ENCODE measurements at regions not wholly inside any gene's neighbourhood (a gene's known extent, or its start where the extent isn't known, plus 50 kb on each side); places are given as distances from the start of the nearest gene placed in this dataset.

- ATAC-seq (no peak), DNase-seq (ENCODE audit: low spot score) (no peak)
Observed at GRCh38 chr5:4651806-4652565, 488.1 kb upstream of the ADAMTS16 start.

GRCh38 chr5:4653475-4653874, 486.7 kb upstream of the ADAMTS16 start:
- no peak for DNase-seq (ENCODE audit: low spot score)
- ATAC-seq, result no peak

GRCh38 chr5:4659851-4660250, 480.3 kb upstream of the ADAMTS16 start:
- DNase-seq (ENCODE audit: low spot score) (no peak), ATAC-seq (no peak)

DNA sequence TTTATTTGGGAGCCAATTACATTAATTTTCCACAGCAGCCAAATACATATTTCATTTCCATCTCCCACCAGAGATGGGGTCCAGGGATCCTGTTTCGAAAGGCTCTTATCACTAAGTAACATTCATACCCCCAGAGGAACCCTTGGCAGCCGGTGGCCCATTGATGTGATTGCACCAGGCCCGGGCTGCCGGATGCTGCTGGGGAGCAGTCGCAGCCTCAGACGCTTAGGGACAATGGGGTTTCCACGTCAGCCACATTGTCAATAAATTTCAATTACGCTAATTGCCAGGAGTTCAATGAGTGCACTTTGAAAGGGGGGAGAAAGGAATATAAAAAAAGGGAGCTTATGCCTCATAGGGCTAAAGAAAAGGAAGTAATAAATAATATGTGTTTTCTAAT, 478.8 kb upstream of the ADAMTS16 start:
- DNase-seq (ENCODE audit: low spot score) (no peak), ATAC-seq (no peak)

DNA sequence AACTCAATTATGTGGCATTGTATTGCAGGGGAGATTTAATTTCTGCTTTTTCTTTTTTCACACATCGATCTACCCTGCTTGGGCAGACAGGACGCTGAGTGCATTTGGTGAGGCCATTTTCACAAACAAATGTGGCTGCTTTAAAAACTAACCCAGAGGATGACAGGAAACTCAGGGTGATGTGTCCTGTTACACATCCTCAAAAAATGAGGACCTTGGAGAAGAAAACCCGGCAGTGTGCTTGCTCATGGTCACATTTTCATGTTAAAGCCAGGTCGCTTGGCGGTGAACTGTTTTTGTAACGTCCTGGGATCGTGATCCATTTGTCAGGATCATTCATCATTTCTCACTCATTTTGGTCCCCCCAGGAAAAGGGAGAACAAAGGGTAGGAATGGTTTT, 478.3 kb upstream of the ADAMTS16 start:
- DNase-seq (ENCODE audit: low spot score) (no peak), ATAC-seq (no peak)

DNA sequence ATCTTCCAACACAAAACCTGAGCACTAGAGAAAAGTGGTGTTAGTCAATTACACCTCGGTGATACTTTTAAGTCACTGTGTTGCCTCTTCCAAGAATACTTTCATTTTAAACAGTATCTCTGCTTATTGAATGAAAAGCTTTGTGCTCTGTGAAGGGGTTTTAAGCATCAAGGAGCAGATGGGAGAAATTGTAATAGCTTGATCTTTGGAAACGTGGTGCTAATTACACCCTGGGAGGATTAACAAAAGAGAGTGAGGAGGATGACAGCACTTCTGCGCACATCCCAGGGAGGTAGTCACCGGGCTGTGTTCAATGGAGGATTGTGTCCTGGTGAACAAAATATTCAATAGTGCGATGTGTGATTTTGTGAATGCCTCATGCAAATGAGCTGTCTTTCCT, 477.4 kb upstream of the ADAMTS16 start:
- no peak for DNase-seq (ENCODE audit: low spot score)
- no peak for ATAC-seq

- no peak for DNase-seq (ENCODE audit: low spot score)
- ATAC-seq, result no peak
Observed at GRCh38 chr5:4665911-4666310, 474.2 kb upstream of the ADAMTS16 start.

DNA sequence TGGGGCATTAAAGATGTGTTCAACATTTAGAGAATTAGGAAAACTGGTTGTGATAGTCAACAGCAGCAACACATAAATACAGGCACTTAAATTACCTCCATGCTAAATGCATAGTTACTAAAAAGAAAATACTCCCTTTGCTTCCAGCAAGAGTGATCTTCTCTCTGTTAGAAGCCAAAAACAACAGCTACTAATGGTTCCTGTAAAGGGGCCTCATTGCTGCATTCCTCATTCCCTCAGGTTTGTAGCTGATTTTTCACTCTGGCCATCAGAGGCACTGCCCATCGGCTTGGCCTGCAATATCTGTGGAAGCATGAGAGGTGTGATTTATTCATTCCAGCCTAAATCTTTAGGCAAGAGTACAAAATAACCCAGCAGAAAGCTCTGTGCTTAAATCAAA, 466.0 kb upstream of the ADAMTS16 start:
- DNase-seq (ENCODE audit: low spot score) (no peak), ATAC-seq (no peak)

DNA sequence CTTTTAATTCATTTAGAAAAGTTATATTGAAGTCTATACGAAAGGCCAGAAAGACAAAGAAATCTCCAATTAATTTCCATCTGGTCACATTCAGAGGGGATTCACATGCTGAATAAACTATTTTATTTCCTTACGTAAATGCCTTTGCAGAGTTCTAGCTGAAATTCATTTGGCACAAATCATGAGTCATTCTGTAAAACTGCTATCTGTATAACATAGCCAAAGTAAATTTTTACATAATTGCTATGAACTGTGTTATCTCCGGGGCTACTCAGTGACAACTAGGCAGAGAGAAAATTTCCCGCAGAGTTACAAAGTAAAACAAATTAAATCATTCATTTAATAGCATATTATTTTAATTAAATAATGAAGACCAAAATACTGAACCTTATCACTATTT, 463.2 kb upstream of the ADAMTS16 start:
- no peak for DNase-seq (ENCODE audit: low spot score)
- ATAC-seq, result no peak

DNA sequence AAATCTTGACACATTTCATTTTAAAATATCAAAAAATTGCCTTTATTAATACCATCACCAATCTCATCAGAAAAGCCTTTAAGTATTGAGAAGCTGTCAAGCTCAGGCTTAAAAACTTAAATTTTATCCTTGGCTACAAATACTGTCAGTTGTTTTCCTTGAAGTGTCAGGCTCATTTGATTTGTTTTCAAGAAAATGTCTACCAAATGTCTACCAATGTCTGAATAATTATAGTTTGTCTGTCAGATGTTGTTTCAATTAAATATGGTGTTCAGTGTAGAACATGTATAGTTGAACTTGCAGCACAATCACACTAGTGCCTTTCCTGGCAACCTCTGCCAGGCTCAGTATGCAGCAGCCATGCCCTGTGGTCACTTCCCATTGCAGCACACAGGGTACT, 455.2 kb upstream of the ADAMTS16 start:
- no peak for DNase-seq (ENCODE audit: low spot score)
- no peak for ATAC-seq

GRCh38 chr5:4698596-4698995, 441.5 kb upstream of the ADAMTS16 start:
- no peak for ATAC-seq
- no peak for DNase-seq (ENCODE audit: low spot score)

DNA sequence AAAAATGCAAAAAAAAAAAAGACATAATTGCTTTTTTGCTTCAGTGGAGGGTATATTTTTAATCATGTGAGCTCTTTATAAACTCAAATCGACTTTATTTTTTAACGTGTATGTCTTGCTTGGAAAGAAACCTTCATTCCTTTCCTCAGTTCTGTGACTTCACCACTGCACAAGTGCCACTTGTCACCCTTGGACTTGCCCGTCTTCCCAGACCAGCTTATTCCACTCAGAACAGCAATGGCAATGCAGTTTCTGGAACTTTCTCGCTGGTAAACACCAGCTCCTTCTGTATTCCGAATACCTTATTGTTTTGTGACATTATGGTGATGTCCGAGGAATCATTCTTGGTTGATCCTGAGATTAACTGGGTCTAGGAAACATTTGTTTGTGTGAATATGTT, 440.5 kb upstream of the ADAMTS16 start:
- no peak for ATAC-seq
- no peak for DNase-seq (ENCODE audit: low spot score)

GRCh38 chr5:4700069-4700468, 440.1 kb upstream of the ADAMTS16 start:
- ATAC-seq (peak; percentile 50), DNase-seq (ENCODE audit: low spot score) (no peak)

GRCh38 chr5:4700871-4701270, 439.3 kb upstream of the ADAMTS16 start:
- ATAC-seq, result no peak
- DNase-seq (ENCODE audit: low spot score), result no peak

GRCh38 chr5:4703931-4704458, 436.1 kb upstream of the ADAMTS16 start:
- ATAC-seq (no peak), DNase-seq (ENCODE audit: low spot score) (no peak)

DNA sequence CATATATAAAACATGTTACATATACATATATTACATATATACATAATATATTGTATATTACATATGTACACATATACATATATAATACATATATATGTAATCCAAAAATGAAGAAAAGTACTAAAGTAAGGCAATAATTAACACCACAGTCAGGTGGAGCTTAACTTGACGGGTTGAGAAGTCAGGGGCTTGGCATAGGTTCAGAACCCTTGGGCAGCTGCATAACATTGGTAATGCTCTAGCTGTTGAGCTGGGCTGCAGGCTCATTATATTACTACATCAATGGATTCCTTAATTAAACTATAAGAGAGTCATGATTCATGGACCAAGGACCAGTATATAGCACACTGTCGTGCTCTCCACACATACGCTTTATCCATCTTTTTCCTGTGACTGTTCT, 435.2 kb upstream of the ADAMTS16 start:
- ATAC-seq (no peak), DNase-seq (ENCODE audit: low spot score) (no peak)

GRCh38 chr5:4716781-4717180, 423.3 kb upstream of the ADAMTS16 start:
- DNase-seq (ENCODE audit: low spot score), result no peak
- ATAC-seq, result no peak

DNA sequence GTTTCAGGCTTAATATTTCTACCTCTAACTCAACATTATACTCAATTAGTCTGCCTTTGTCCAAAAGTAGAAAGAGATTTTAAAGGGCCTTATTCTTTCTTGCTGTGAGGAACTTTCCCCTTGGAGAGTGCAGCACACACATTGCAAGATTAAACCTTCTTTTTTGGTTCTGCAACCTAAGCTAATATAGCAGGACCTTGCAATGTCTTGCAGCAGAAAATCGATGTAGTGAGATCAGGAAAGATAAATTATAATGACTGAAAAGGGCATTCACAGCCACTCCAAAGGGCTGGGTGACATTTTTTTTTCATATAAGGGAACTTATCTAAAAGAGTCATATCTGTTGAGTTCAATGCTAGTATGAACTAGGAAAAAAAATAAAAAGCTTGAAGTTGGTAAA, 422.7 kb upstream of the ADAMTS16 start:
- ATAC-seq (no peak), DNase-seq (ENCODE audit: low spot score) (no peak)

- no peak for ATAC-seq
Observed at GRCh38 chr5:4720831-4721230, 419.3 kb upstream of the ADAMTS16 start.

DNA sequence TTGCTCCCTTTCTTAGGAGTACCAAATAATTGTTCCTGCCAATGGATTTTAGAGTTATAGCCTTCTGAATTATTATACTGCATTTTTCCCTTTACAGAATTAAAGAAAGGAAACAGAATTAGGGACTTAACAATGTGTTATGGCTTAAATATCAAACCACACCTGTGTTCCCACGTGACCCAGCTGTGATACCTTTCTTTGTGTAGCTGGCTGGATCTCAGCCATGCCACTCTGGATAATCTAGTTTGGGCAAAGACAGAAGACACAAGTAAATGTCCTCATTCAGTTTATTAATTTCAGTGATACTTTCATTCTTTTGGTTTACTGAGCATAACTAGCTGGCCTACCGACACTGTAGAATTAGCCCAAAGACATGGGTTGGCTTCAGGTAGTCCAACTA, 417.2 kb upstream of the ADAMTS16 start:
- DNase-seq (ENCODE audit: low spot score) (no peak), ATAC-seq (no peak)

More at GRCh38 chr5:4720831-4721230, 419.3 kb upstream of the ADAMTS16 start:
- DNase-seq (ENCODE audit: low spot score), result no peak

- ATAC-seq (no peak), DNase-seq (ENCODE audit: low spot score) (no peak)
Observed at GRCh38 chr5:4725594-4725993, 414.5 kb upstream of the ADAMTS16 start.

- ATAC-seq, result no peak
- no peak for DNase-seq (ENCODE audit: low spot score)
Observed at GRCh38 chr5:4730279-4730678, 409.9 kb upstream of the ADAMTS16 start.

- no peak for ATAC-seq
- DNase-seq (ENCODE audit: low spot score), result no peak
Observed at GRCh38 chr5:4734348-4734747, 405.8 kb upstream of the ADAMTS16 start.

Measured in left lobe of liver (tissue), 2 donors.